Naive thymus-derived CD4-positive, alpha-beta T cell (primary cell): ENCODE measurements at regions not wholly inside any gene's neighbourhood (a gene's known extent, or its start where the extent isn't known, plus 50 kb on each side); places are given as distances from the start of the nearest gene placed in this dataset.

Experiments
- ATAC-seq: fragments of 150-1000 bp; cut with Tn5 transposase; 2 replicates; pipeline ENCODE4 v1.10.0; 2021; ENCODE audit warnings: mild to moderate bottlenecking, moderate library complexity
- CTCF ChIA-PET: fragments of 350-600 bp; sonication (Branson Sonifier 250); formaldehyde crosslinking; loops from one replicate; lab custom pipeline; 2021; ENCODE audit warnings: antibody characterized with exemption; lab: Charles Lee
- POLR2A ChIA-PET: fragments of 350-600 bp; sonication (Branson Sonifier 250); formaldehyde crosslinking; loops from one replicate; lab custom pipeline; 2021; ENCODE audit warnings: antibody characterized with exemption, inconsistent platforms; lab: Charles Lee
- DNase-seq, 9 donors: peaks; one replicate each; pipeline versions ENCODE4 v3.0.0 to v3.0.0-alpha.2; 2020 to 2022; ENCODE audit warnings: mixed read lengths in 1 of 9
- H3K27ac ChIP-seq: one replicate; pipeline ENCODE4 v1.7.0; 2013; ENCODE audit warnings: mild to moderate bottlenecking, low read depth, low read length, moderate library complexity
- H3K27me3 ChIP-seq, 2 donors: one replicate each; pipeline ENCODE4 v1.7.0; 2013; ENCODE audit warnings: low read length in 2 of 2, mild to moderate bottlenecking in 2 of 2, moderate library complexity in 2 of 2; ENCODE audit not compliant: control insufficient read depth in 2 of 2, insufficient read depth in 2 of 2
- H3K36me3 ChIP-seq, 3 experiments: 1 replicate in 2 of 3; 2 replicates in 1 of 3; pipeline ENCODE4 v1.7.0; 2013; ENCODE audit warnings: low read length in 3 of 3, mild to moderate bottlenecking in 3 of 3, moderate library complexity in 1 of 3; ENCODE audit not compliant: insufficient read depth in 3 of 3, control insufficient read depth in 2 of 3
- H3K4me1 ChIP-seq, 2 donors: one replicate each; pipeline ENCODE4 v1.7.0; 2013; ENCODE audit warnings: low read length in 2 of 2, mild to moderate bottlenecking in 2 of 2, moderate library complexity in 1 of 2; ENCODE audit not compliant: control insufficient read depth in 2 of 2, insufficient read depth in 2 of 2
- H3K4me3 ChIP-seq: 2 replicates; pipeline ENCODE4 v1.7.0; 2013; ENCODE audit warnings: mild to moderate bottlenecking, low read length
- H3K9me3 ChIP-seq, 3 experiments: 1 replicate in 2 of 3; 2 replicates in 1 of 3; pipeline ENCODE4 v1.7.0; 2013; ENCODE audit warnings: low read length in 3 of 3; ENCODE audit not compliant: control insufficient read depth in 2 of 3
- H3K27ac Mint-ChIP-seq, 9 donors: one replicate each; pipeline ENCODE4 v1.8.0; 2020 to 2022; ENCODE audit warnings: mixed read lengths in 9 of 9, mild to moderate bottlenecking in 8 of 9, moderate library complexity in 5 of 9, inconsistent platforms in 2 of 9
- H3K27me3 Mint-ChIP-seq, 5 donors: one replicate each; pipeline ENCODE4 v1.8.0; 2021 to 2022; ENCODE audit warnings: mixed read lengths in 5 of 5, mild to moderate bottlenecking in 1 of 5
- H3K36me3 Mint-ChIP-seq, 5 donors: one replicate each; pipeline ENCODE4 v1.8.0; 2020 to 2022; ENCODE audit warnings: mixed read lengths in 5 of 5, mild to moderate bottlenecking in 3 of 5, inconsistent platforms in 1 of 5
- H3K4me1 Mint-ChIP-seq, 7 donors: one replicate each; pipeline ENCODE4 v1.8.0; 2020 to 2022; ENCODE audit warnings: mixed read lengths in 7 of 7, mild to moderate bottlenecking in 3 of 7, inconsistent platforms in 1 of 7
- H3K4me3 Mint-ChIP-seq, 10 donors: one replicate each; pipeline ENCODE4 v1.8.0; 2020 to 2022; ENCODE audit warnings: mild to moderate bottlenecking in 10 of 10, mixed read lengths in 10 of 10, moderate library complexity in 6 of 10, inconsistent platforms in 2 of 10
- H3K9me3 Mint-ChIP-seq, 11 donors: one replicate each; pipeline ENCODE4 v1.8.0; 2020 to 2022; ENCODE audit warnings: mixed read lengths in 11 of 11, mild to moderate bottlenecking in 4 of 11, inconsistent platforms in 1 of 11, moderate library complexity in 1 of 11
- intact Hi-C, 2 donors: fragments of 100-400 bp; cut with micrococcal nuclease; formaldehyde crosslinking; loops; one replicate each; pipeline ENCODE4 v1.15.1; 2023

- ATAC-seq (no peak), DNase-seq (no peak)
- no peak overlapping the region for H3K27ac ChIP-seq
- intact Hi-C loops: no loop called here
- no peaks in the 10 kb centered on the region for H3K9me3 ChIP-seq
- Mint-ChIP-seq H3K4me1 (no peaks in the 10 kb centered on the region), H3K9me3 (peaks cover 0 to 6% (median 0%) of the 10 kb centered on the region in 11 donors), H3K27me3 (peaks cover 0 to 3% (median 0%) of the 10 kb centered on the region in 5 donors), H3K36me3 (no peaks in the 10 kb centered on the region), H3K4me3 (no peak overlapping the region), H3K27ac (no peak overlapping the region)
- H3K4me3 ChIP-seq: no peak overlapping the region
- ChIA-PET POLR2A (no interaction called here), CTCF (no interaction called here)
- no peaks in the 10 kb centered on the region for H3K36me3 ChIP-seq
- no peaks in the 10 kb centered on the region for H3K4me1 ChIP-seq
- no peaks in the 10 kb centered on the region for H3K27me3 ChIP-seq
Measured at GRCh38 chr9:107984956-107985355, 495.4 kb upstream of the KLF4 start.

DNA sequence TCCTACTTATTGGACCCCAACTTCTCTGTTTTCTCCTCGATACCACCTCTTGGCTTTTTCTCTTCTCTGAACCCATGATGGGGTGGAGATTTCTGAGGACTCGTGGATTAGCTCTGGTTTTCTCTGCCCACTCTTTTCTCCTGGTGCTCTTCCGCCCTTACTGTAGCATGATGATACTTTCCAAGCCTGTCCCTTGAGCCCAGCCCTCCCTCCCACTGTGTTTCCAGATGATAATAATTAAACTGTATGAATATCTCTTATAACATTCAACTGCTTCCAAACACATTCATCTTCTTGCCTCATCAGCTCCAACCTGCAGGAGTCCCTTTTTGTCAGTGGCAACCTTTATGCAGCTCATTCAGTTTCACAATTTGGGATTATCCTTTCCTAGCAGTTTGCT lies 494.2 kb upstream of the KLF4 start:
- H3K9me3 ChIP-seq: no peaks in the 10 kb centered on the region
- ATAC-seq: no peak
- H3K9me3 Mint-ChIP-seq: peaks cover 0 to 6% (median 0%) of the 10 kb centered on the region in 11 donors
- POLR2A ChIA-PET: no interaction called here
- H3K27me3 Mint-ChIP-seq: peaks cover 0 to 3% (median 0%) of the 10 kb centered on the region in 5 donors
- no peaks in the 10 kb centered on the region for H3K36me3 ChIP-seq
- no peak overlapping the region for H3K27ac Mint-ChIP-seq
- DNase-seq: no peak
- no peaks in the 10 kb centered on the region for H3K4me1 ChIP-seq
- no peaks in the 10 kb centered on the region for H3K27me3 ChIP-seq
- no peaks in the 10 kb centered on the region for H3K36me3 Mint-ChIP-seq
- H3K4me3 ChIP-seq: no peak overlapping the region
- CTCF ChIA-PET: no interaction called here
- intact Hi-C loops: no loop called here
- no peak overlapping the region for H3K27ac ChIP-seq
- H3K4me3 Mint-ChIP-seq: no peak overlapping the region
- H3K4me1 Mint-ChIP-seq: no peaks in the 10 kb centered on the region

GRCh38 chr9:107983181-107983603 lies 493.6 kb upstream of the KLF4 start:
- DNase-seq (no peak), ATAC-seq (peak; percentile 26)
- H3K27ac Mint-ChIP-seq: no peak overlapping the region
- no peaks in the 10 kb centered on the region for H3K4me1 Mint-ChIP-seq
- Histone ChIP-seq H3K36me3 (no peaks in the 10 kb centered on the region), H3K4me3 (no peak overlapping the region), H3K27ac (no peak overlapping the region), H3K9me3 (no peaks in the 10 kb centered on the region), H3K27me3 (no peaks in the 10 kb centered on the region), H3K4me1 (no peaks in the 10 kb centered on the region)
- intact Hi-C loops: no loop called here
- H3K9me3 Mint-ChIP-seq: peaks cover 0 to 6% (median 0%) of the 10 kb centered on the region in 11 donors
- peaks cover 0 to 3% (median 0%) of the 10 kb centered on the region in 5 donors for H3K27me3 Mint-ChIP-seq
- H3K4me3 Mint-ChIP-seq: no peak overlapping the region
- ChIA-PET POLR2A (no interaction called here), CTCF (no interaction called here)
- H3K36me3 Mint-ChIP-seq: no peaks in the 10 kb centered on the region

DNA sequence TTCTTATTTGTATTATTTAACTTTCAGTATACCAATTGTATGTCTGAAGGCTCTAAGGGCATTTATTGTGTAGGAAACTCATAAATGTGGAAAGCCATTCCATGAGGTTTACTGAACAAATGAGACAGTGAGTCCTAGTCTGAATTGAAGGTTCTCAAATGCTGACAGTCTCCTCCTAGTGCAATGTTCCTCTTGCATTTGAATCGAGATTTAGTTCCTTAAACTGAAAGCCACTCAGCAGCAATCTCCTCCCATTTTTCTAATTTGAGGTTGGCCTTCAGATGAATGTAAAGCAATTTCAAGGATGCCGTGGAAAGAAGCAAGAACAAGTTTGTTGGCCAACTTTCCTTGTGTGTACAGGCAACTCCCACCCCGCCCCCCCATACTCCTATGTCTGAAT lies 493.2 kb upstream of the KLF4 start:
- Histone ChIP-seq H3K27ac (no peak overlapping the region), H3K4me1 (no peaks in the 10 kb centered on the region), H3K27me3 (no peaks in the 10 kb centered on the region), H3K36me3 (no peaks in the 10 kb centered on the region), H3K9me3 (no peaks in the 10 kb centered on the region), H3K4me3 (no peak overlapping the region)
- H3K27ac Mint-ChIP-seq: no peak overlapping the region
- H3K36me3 Mint-ChIP-seq: no peaks in the 10 kb centered on the region
- intact Hi-C loops: no loop called here
- peaks cover 0 to 3% (median 0%) of the 10 kb centered on the region in 5 donors for H3K27me3 Mint-ChIP-seq
- ATAC-seq (peak; percentile 57), DNase-seq (no peak)
- H3K9me3 Mint-ChIP-seq: peaks cover 0 to 6% (median 0%) of the 10 kb centered on the region in 11 donors
- POLR2A ChIA-PET: no interaction called here
- CTCF ChIA-PET: no interaction called here
- H3K4me1 Mint-ChIP-seq: no peaks in the 10 kb centered on the region
- H3K4me3 Mint-ChIP-seq: no peak overlapping the region

GRCh38 chr9:107982001-107982400 lies 492.4 kb upstream of the KLF4 start:
- ChIA-PET CTCF (no interaction called here), POLR2A (no interaction called here)

DNA sequence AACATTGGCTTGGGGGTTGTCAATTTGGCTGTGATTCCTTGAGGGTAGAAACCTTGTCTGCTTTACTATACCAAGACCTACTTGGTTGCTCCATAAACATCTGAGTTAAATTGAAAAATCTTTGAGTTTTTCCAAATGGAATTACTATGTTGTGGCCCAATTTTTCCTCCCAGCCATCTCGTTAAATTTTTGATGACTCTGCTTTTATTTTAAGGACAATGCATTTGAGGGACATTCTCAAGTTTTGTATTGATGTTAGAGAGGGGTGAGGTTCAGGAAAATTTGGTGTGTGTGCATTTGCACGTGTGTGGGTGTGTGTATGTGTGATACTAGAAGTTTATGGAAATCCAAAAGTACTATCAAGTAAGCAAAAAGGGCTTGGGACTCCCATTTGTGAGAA lies 491.4 kb upstream of the KLF4 start:
- CTCF ChIA-PET: no interaction called here
- H3K4me3 ChIP-seq: no peak overlapping the region
- POLR2A ChIA-PET: no interaction called here
- no peak overlapping the region for H3K27ac ChIP-seq
- intact Hi-C loops: no loop called here
- Mint-ChIP-seq H3K27me3 (no peaks in the 10 kb centered on the region), H3K4me1 (no peaks in the 10 kb centered on the region), H3K27ac (no peak overlapping the region), H3K4me3 (no peak overlapping the region), H3K9me3 (peaks cover 0 to 10% (median 3%) of the 10 kb centered on the region in 11 donors), H3K36me3 (no peaks in the 10 kb centered on the region)
- no peaks in the 10 kb centered on the region for H3K4me1 ChIP-seq
- ATAC-seq (no peak), DNase-seq (no peak)
- no peaks in the 10 kb centered on the region for H3K27me3 ChIP-seq
- no peaks in the 10 kb centered on the region for H3K36me3 ChIP-seq
- no peaks in the 10 kb centered on the region for H3K9me3 ChIP-seq

More at GRCh38 chr9:107982001-107982400, 492.4 kb upstream of the KLF4 start:
- no peaks in the 10 kb centered on the region for H3K36me3 Mint-ChIP-seq
- H3K4me3 Mint-ChIP-seq: no peak overlapping the region
- intact Hi-C loops: no loop called here
- DNase-seq (no peak), ATAC-seq (no peak)
- H3K27me3 Mint-ChIP-seq: peaks cover 0 to 3% (median 0%) of the 10 kb centered on the region in 5 donors
- peaks cover 0 to 7% (median 0%) of the 10 kb centered on the region in 11 donors for H3K9me3 Mint-ChIP-seq
- H3K36me3 ChIP-seq: no peaks in the 10 kb centered on the region
- no peaks in the 10 kb centered on the region for H3K9me3 ChIP-seq
- no peaks in the 10 kb centered on the region for H3K4me1 Mint-ChIP-seq
- H3K27me3 ChIP-seq: no peaks in the 10 kb centered on the region
- H3K4me1 ChIP-seq: no peaks in the 10 kb centered on the region
- H3K27ac ChIP-seq: no peak overlapping the region
- no peak overlapping the region for H3K4me3 ChIP-seq
- H3K27ac Mint-ChIP-seq: no peak overlapping the region

GRCh38 chr9:107976767-107977166 lies 487.2 kb upstream of the KLF4 start:
- H3K27me3 Mint-ChIP-seq: no peaks in the 10 kb centered on the region
- no peak overlapping the region for H3K27ac Mint-ChIP-seq
- H3K4me3 Mint-ChIP-seq: no peak overlapping the region
- peak in 1 of 9 donors; percentile 5 for DNase-seq
- no peaks in the 10 kb centered on the region for H3K27me3 ChIP-seq
- ChIA-PET POLR2A (no interaction called here), CTCF (no interaction called here)
- H3K4me3 ChIP-seq: no peak overlapping the region
- no peaks in the 10 kb centered on the region for H3K9me3 ChIP-seq
- intact Hi-C loops: no loop called here
- H3K36me3 ChIP-seq: no peaks in the 10 kb centered on the region
- peaks cover 0 to 3% (median 0%) of the 10 kb centered on the region in 5 donors for H3K36me3 Mint-ChIP-seq
- ATAC-seq: peak; percentile 93
- no peaks in the 10 kb centered on the region for H3K4me1 Mint-ChIP-seq
- no peaks in the 10 kb centered on the region for H3K4me1 ChIP-seq
- H3K9me3 Mint-ChIP-seq: peaks cover 0 to 13% (median 5%) of the 10 kb centered on the region in 11 donors
- no peak overlapping the region for H3K27ac ChIP-seq
